MCF 10A (cell line): ENCODE measurements at regions not wholly inside any gene's neighbourhood (a gene's known extent, or its start where the extent isn't known, plus 50 kb on each side); places are given as distances from the start of the nearest gene placed in this dataset.

Experiments
- BruUV-seq: library from RNA; stranded (reverse); fragments of 400-500 nt; replicated peaks from 2 replicates; lab custom pipeline; 2021; lab: Mats Ljungman, UMichigan
- CTCF ChIA-PET: fragments of 300-600 bp; sonication (Branson Sonifier 250); formaldehyde crosslinking; extraction: SDS; loops from one replicate; lab custom pipeline; 2021; ENCODE audit warnings: antibody characterized with exemption, inconsistent platforms; lab: Yijun Ruan, JAX
- POLR2A ChIA-PET: fragments of 300-600, 350-650 bp; sonication (Branson Sonifier 250); formaldehyde crosslinking; extraction: SDS; loops from one replicate; lab custom pipeline; 2020; ENCODE audit warnings: antibody characterized with exemption, inconsistent platforms; lab: Yijun Ruan, JAX
- DNase-seq: peaks from one replicate; pipeline ENCODE4 v3.0.0-alpha.2; 2018; ENCODE audit not compliant: unreplicated experiment
- H3K27ac Mint-ChIP-seq: one replicate; pipeline ENCODE4 v1.8.0; 2022; ENCODE audit warnings: mild to moderate bottlenecking, low read depth, mixed read lengths; ENCODE audit not compliant: unreplicated experiment
- H3K27me3 Mint-ChIP-seq: one replicate; pipeline ENCODE4 v1.8.0; 2022; ENCODE audit warnings: mixed read lengths; ENCODE audit not compliant: insufficient read depth, unreplicated experiment
- H3K36me3 Mint-ChIP-seq: one replicate; pipeline ENCODE4 v1.8.0; 2022; ENCODE audit warnings: mild to moderate bottlenecking, moderate library complexity, mixed read lengths; ENCODE audit not compliant: insufficient read depth, unreplicated experiment
- H3K4me1 Mint-ChIP-seq: one replicate; pipeline ENCODE4 v1.8.0; 2022; ENCODE audit warnings: mixed read lengths; ENCODE audit not compliant: insufficient read depth, unreplicated experiment
- H3K4me3 Mint-ChIP-seq: one replicate; pipeline ENCODE4 v1.8.0; 2022; ENCODE audit warnings: mild to moderate bottlenecking, moderate library complexity, mixed read lengths; ENCODE audit not compliant: unreplicated experiment
- H3K9me3 Mint-ChIP-seq: one replicate; pipeline ENCODE4 v1.8.0; 2022; ENCODE audit warnings: mixed read lengths; ENCODE audit not compliant: unreplicated experiment
- CTCF ChIP-seq: fragments of 200-600 bp; IDR thresholded peaks from one replicate; pipeline ENCODE4 v1.8.0; 2022; ENCODE audit warnings: antibody characterized with exemption, mild to moderate bottlenecking; ENCODE audit not compliant: unreplicated experiment
- intact Hi-C: fragments of 100-400 bp; cut with micrococcal nuclease; formaldehyde crosslinking; loops from 2 replicates; pipeline ENCODE4 v1.14.1; 2022

DNA sequence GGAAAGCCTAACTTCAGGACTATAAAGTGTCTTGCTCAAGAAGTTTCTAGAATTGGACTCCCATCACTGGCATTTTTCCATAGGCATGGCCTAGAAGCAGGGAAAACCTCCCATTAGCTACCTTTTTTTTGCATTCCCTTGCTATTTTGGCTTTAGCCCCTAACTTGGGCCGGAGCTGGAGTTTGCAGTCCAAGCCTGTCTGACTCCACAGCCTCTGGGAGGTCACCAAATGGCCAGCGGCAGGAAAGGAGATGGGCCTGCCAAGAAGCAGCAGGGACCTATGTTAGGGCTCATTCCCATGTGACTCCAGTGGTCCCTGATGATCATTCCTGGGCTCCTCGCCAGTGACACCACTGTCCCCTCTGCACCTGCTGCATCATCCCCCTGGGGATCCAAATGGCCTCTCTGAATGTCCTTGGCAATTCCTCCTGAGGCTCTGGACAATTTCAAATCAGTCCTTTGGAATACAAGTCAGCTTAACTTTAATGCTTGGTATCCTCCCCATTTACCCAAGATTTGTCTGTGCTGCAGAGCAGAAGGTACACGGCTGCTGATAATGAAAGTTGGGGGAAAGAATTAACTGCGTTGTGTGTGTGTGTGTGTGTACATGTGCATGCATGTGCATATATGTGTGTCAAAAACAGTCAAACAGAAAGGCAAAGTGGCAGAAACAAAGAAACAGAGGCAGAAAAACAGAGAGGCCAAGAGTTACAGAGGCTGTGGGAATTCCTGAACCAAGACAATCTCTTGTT is 69.8 kb upstream of the SERP2 start:
- Mint-ChIP-seq H3K9me3 (no peaks in the 10 kb centered on the region), H3K36me3 (no peaks in the 10 kb centered on the region), H3K4me1 (peaks cover 76% of the 10 kb centered on the region), H3K4me3 (no peak overlapping the region), H3K27me3 (no peaks in the 10 kb centered on the region), H3K27ac (no peak overlapping the region)
- no peak for TF ChIP-seq CTCF
- ChIA-PET CTCF (interaction anchor here (0.7 to 1.8 kb wide), 2 partner anchors 30 to 171 kb away, joined by 3 to 5 read pairs; no protein-coding TSS in a partner anchor), POLR2A (interaction anchor here (1.4 to 5.0 kb wide), 7 partner anchors 8 to 160 kb away, joined by 3 to 110 read pairs (median 11); no protein-coding TSS in a partner anchor)
- no peak for DNase-seq
- intact Hi-C loops: no loop called here
- no TSS peak for BruUV-seq

DNA sequence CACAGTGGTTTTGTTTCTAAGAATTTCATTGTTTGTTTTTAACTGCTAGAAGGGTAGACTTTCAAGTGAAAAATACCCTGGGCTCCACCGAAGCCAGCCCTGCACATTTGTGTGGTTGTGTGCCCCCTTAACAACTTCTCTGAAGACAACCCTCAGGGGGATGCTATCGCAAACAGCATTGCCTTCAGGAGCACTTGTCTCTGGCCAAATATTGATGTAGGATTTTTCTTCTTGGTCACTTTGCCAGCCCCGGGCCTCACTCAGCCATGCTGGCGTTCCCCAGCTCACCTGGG is 69.2 kb upstream of the SERP2 start:
- Mint-ChIP-seq H3K9me3 (no peaks in the 10 kb centered on the region), H3K4me1 (peaks cover 76% of the 10 kb centered on the region), H3K4me3 (no peak overlapping the region), H3K27me3 (no peaks in the 10 kb centered on the region), H3K27ac (no peak overlapping the region), H3K36me3 (no peaks in the 10 kb centered on the region)
- no TSS peak for BruUV-seq
- intact Hi-C loops: no loop called here
- ChIA-PET POLR2A (interaction anchor here (1.9 to 8.9 kb wide), 3 partner anchors 32 to 161 kb away, joined by 5 to 110 read pairs (median 82); no protein-coding TSS in a partner anchor), CTCF (interaction anchor here (0.7 to 1.8 kb wide), 2 partner anchors 30 to 171 kb away, joined by 3 to 5 read pairs; no protein-coding TSS in a partner anchor)
- DNase-seq: no peak
- no peak for TF ChIP-seq CTCF

DNA sequence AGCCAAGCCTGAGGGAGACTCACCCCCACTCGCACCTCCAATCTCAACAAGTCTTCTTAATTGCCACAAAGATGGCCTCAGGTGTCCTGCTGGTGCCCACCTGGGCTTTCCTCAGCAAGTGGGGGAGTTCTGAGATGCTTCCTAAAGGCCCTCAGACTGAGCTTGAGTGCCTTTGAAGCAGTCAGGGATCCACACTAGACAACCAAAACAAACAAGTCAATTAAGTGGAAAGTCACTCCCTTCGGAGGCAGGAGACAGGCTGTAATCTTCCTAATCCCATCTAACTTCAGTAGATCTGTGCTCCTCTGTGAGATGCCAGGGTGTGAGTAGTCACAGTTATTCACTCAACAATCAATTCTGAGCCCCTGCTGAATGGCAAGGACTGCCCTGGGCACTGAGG is 68.3 kb upstream of the SERP2 start:
- intact Hi-C loops: no loop called here
- Mint-ChIP-seq H3K4me1 (peaks cover 79% of the 10 kb centered on the region), H3K36me3 (no peaks in the 10 kb centered on the region), H3K27me3 (no peaks in the 10 kb centered on the region), H3K27ac (peak overlapping the region; percentile 93), H3K9me3 (no peaks in the 10 kb centered on the region), H3K4me3 (no peak overlapping the region)
- no peak for TF ChIP-seq CTCF
- BruUV-seq: no TSS peak
- DNase-seq: no peak
- ChIA-PET CTCF (interaction anchor here (0.5 to 3.0 kb wide), 3 partner anchors 26 to 131 kb away, joined by 3 to 15 read pairs (median 3); no protein-coding TSS in a partner anchor), POLR2A (interaction anchor here (0.6 to 12.9 kb wide), 6 partner anchors 33 to 946 kb away, joined by 3 to 341 read pairs (median 4); no protein-coding TSS in a partner anchor)

DNA sequence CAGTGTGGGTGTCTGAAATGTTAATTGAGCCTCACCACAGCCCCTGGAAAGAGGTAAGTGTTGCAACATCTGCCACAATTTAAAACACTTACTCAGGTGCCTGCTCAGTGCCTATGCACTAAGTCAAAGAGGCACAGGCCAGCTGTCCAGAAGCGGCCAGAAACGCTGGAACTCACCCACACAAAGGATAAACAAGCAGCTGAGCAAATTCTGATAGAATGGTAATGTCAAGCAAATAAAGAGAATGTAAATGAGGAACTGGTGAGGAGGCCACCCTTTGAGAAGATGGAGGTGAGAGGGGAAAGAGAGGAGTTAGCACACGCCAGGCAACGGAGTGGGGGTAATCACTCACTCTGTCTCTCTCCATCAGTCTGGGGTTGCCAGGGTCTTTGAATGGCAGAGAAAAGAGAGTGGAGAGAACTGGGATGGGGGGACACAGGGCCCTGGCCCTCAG is 67.7 kb upstream of the SERP2 start:
- intact Hi-C loops: no loop called here
- H3K36me3 Mint-ChIP-seq: peaks cover 2% of the 10 kb centered on the region
- H3K27me3 Mint-ChIP-seq: no peaks in the 10 kb centered on the region
- DNase-seq: peak; percentile 62
- ChIA-PET POLR2A (interaction anchor here (0.6 to 12.9 kb wide), 15 partner anchors 9 to 946 kb away, joined by 3 to 341 read pairs (median 4); no protein-coding TSS in a partner anchor), CTCF (interaction anchor here (0.9 to 3.0 kb wide), 2 partner anchors 62 to 131 kb away, joined by 3 to 15 read pairs; no protein-coding TSS in a partner anchor)
- TSS peak; percentile 25 for BruUV-seq
- peak overlapping the region; percentile 93 for H3K27ac Mint-ChIP-seq
- peaks cover 79% of the 10 kb centered on the region for H3K4me1 Mint-ChIP-seq
- peak overlapping the region; percentile 51 for H3K4me3 Mint-ChIP-seq
- H3K9me3 Mint-ChIP-seq: no peaks in the 10 kb centered on the region
- TF ChIP-seq CTCF: no peak
